T47D (cell line): ENCODE measurements at regions not wholly inside any gene's neighbourhood (a gene's known extent, or its start where the extent isn't known, plus 50 kb on each side); places are given as distances from the start of the nearest gene placed in this dataset.
"Not testable (repeated sequence)": the region's sequence is repeated elsewhere in the genome, so short reads cannot be mapped to it uniquely, and the experiment has no call there.

ENCODE experiments used
- DNase-seq, 2 experiments: peaks; one replicate each; pipeline versions ENCODE4 v3.0.0 to v3.0.0-alpha.2; 2011 to 2012; ENCODE audit warnings: low read depth in 1 of 2, low spot score in 1 of 2
- JUND ChIP-seq: IDR thresholded peaks from 2 replicates; pipeline ENCODE4 v1.6.1; 2012; ENCODE audit warnings: low read depth
- in situ Hi-C: cut with HindIII; loops from 2 replicates; pipeline ENCODE4 v1.10.0; 2016; ENCODE audit warnings: low sequenced_read_pairs, low pct_unique_long_range_greater_than_20kb

GRCh38 chr2:88880441-88880953 is 189.0 kb downstream of the RPIA start:
- in situ Hi-C loops = no loop called here
- peak; percentile 24 to 66 for DNase-seq

DNA sequence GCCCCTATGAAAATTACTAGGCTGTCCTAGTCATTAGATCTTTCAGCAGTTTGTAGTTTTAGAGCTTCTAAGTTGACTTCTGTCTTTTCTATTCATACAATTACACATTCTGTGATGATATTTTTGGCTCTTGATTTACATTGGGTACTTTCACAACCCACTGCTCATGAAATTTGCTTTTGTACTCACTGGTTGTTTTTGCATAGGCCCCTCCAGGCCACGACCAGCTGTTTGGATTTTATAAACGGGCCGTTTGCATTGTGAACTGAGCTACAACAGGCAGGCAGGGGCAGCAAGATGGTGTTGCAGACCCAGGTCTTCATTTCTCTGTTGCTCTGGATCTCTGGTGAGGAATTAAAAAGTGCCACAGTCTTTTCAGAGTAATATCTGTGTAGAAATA is 193.8 kb downstream of the RPIA start:
- no peak for DNase-seq
- TF ChIP-seq JUND = no peak

More at GRCh38 chr2:88880441-88880953, 189.0 kb downstream of the RPIA start:
- TF ChIP-seq JUND = no peak

DNA sequence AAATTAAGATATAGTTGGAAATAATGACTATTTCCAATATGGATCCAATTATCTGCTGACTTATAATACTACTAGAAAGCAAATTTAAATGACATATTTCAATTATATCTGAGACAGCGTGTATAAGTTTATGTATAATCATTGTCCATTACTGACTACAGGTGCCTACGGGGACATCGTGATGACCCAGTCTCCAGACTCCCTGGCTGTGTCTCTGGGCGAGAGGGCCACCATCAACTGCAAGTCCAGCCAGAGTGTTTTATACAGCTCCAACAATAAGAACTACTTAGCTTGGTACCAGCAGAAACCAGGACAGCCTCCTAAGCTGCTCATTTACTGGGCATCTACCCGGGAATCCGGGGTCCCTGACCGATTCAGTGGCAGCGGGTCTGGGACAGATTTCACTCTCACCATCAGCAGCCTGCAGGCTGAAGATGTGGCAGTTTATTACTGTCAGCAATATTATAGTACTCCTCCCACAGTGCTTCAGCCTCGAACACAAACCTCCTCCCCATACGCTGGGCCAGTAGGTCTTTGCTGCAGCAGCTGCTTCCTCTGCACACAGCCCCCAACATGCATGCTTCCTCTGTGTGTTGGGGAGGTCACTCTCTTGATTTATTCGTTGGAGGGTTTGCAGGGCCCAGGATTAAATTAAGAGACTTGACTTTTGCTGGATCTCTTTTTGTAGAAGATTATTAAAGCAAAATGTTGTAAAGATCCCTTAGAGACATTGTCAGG is 194.4 kb downstream of the RPIA start:
- no peak for DNase-seq
- in situ Hi-C loops = no loop called here
- TF ChIP-seq JUND = no peak

More for the DNA sequence above, 193.8 kb downstream of the RPIA start:
- in situ Hi-C loops = no loop called here

- DNase-seq, in situ Hi-C loops: not testable (repeated sequence)
Measured at GRCh38 chr2:88887466-88887865, 196.0 kb downstream of the RPIA start.

DNA sequence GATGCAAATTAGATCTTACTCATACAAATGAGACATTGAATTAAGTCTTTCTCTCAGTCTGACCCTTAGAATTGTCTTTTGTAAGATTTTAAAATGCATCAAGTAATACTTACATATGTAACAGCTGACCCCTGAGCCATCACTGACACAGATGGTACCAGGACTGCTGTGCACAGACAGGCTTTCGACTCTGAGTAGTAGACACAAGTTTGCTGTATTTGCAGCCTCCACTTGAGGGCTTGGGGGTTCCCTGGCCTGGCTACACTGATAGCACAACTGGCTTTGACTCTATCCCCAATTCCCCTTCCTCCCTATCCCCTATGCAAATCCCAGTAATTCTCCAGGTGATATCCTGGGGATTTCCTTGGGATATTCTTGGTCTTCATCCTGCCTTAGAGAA is 200.7 kb downstream of the RPIA start:
- in situ Hi-C loops = no loop called here
- TF ChIP-seq JUND = no peak
- no peak for DNase-seq

DNA sequence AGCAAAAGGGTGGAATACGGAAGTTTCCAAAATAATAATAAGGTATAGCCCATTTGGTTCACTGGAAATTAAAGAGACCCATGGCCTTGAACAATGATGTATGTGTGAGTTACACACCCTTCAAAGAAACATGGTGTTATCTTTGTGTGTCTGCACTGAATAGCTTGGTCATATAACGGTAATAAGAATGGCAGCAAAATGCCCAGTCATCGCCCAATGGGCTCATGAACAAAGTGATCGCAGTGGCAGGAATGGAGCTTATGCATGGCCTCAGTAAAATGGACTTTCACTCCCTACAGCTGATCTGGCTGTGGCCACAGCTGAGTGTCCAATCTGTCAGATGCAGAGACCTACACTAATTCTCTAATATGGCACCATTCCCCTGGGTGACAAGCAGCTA is 201.3 kb downstream of the RPIA start:
- no peak for TF ChIP-seq JUND
- in situ Hi-C loops = no loop called here
- DNase-seq = no peak

DNA sequence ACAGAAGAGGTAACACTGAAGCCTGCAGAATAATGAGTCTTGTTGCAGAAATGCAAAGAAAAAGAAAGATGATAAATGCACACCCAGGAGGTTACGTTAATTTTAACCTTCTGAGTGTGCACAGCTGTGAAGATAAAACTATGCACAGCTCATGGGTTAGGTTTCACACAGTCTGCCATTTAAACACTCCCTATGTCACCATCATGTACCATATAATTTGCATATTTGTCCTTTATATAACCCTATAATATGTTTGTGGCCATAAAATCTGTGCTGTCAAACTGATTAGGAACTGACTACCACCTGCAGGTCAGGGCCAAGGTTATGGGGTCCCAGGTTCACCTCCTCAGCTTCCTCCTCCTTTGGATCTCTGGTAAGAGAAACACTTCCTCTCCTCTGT is 205.5 kb downstream of the RPIA start:
- no peak for DNase-seq
- in situ Hi-C loops = no loop called here
- no peak for TF ChIP-seq JUND

- DNase-seq = no peak
- TF ChIP-seq JUND = no peak
- in situ Hi-C loops = no loop called here
Measured at GRCh38 chr2:88897715-88898114, 206.2 kb downstream of the RPIA start.

GRCh38 chr2:88903749-88904353 is 212.4 kb downstream of the RPIA start:
- peak in 1 of 2 experiments; percentile 50 for DNase-seq
- in situ Hi-C loops = no loop called here
- TF ChIP-seq JUND = no peak

DNA sequence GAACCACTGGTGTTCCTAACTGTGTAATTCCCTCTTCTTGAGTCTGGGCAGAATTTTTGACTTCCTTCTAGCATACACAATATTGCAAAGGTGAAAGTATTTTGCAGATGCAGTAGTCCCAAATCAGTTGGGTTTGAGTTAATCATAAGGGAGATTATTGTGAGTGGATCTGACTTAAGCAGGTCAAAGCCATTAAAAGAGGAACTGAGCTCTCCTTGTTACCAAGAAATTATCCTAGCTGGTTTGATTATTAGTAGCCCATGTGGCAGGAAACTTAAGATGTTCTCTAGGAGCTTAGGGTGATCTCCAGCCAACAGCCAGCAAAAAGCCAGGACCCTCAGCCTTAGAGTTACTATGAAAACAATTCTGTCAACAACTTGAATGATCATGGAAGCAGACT is 221.8 kb downstream of the RPIA start:
- in situ Hi-C loops = no loop called here
- no peak for DNase-seq
- no peak for TF ChIP-seq JUND

DNA sequence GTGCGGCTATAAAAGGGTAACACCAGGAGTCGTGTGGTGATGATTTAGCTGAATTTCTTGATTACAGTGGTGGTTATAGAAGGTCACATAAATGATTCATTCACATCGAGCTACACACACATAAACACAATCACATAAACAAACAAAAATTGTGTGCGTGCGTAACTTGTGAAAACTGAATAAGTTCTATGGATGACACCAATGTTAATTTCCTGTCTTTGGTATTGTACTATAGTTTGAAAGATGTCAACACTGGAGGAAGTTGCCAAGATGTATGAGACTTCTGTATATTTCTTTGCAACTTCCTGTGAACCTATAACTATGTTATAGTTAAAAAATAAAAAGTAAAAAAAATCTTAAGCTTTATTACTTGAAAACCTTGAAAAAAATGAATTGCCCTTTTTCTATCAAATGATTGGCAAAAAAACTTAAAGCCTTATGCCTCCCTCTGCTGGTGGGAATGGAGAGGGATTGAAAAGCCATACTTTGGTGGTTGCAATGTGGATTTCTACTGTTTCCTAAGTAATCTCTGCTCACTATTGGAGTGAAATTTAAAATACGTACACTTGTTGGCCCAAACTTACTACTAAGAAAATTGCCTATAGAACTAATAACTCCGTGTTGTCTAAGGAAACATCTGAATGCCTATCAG is 227.7 kb downstream of the RPIA start:
- peak in 1 of 2 experiments; percentile 19 for DNase-seq
- TF ChIP-seq JUND = no peak
- in situ Hi-C loops = no loop called here

DNA sequence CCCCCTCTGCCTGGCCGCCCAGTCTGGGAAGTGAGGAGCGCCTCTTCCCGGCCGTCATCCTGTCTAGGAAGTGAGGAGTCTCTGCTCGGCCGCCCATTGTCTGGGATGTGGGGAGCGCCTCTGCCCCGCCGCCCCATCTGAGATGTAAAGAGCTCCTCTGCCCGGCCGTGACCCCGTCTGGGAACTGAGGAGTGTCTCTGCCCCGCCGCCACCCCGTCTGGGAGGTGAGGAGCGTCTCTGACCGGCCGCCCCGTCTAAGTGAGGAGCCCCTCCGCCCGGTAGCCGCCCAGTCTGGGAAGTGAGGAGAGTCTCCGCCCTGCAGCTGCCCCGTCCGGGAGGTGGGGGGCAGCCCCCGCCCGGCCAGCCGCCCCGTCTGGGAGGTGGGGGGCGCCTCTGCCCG is 228.9 kb downstream of the RPIA start:
- in situ Hi-C loops = not testable (repeated sequence)

DNA sequence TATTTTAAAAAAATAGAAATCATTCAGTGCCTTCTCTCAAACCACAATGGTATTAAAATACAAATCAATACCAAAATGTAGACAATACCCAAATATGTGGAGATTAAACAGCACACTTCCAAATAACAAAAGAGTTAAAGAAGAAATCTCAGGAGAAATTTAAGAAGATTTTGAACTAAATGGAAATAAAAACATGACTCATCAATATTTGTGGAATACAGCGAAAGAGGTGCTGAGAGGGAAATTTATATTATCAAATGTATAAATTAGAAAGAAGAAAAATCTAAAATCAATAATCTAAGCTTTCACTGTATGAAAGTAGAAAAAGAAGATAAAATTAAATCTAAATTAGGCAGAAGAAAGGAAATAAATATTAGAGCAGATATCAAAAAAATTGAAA is 233.1 kb downstream of the RPIA start:
- no peak for TF ChIP-seq JUND
- in situ Hi-C loops = no loop called here

More for the DNA sequence above, 228.9 kb downstream of the RPIA start:
- DNase-seq = not testable (repeated sequence)

More for the DNA sequence above, 233.1 kb downstream of the RPIA start:
- DNase-seq = no peak
